HCT116 (cell line): ENCODE measurements at regions not wholly inside any gene's neighbourhood (a gene's known extent, or its start where the extent isn't known, plus 50 kb on each side); places are given as distances from the start of the nearest gene placed in this dataset.

Source experiments
- ATAC-seq: fragments of 200-7000 bp; cut with Tn5 transposase; 2 replicates; pipeline ENCODE4 v1.9.1; 2020; ENCODE audit warnings: mild to moderate bottlenecking, moderate library complexity
- BruUV-seq: library from RNA; stranded (reverse); fragments of 400-500 nt; replicated peaks from 2 replicates; lab custom pipeline; 2021; lab: Mats Ljungman, UMichigan
- CTCF ChIA-PET: fragments of 300-600 bp; sonication (Branson Sonifier 250); formaldehyde crosslinking; loops from one replicate; lab custom pipeline; 2021; ENCODE audit warnings: antibody characterized with exemption; lab: Charles Lee
- POLR2A ChIA-PET: fragments of 300-600, 350-600 bp; sonication (Branson Sonifier 250); formaldehyde crosslinking; loops from one replicate; lab custom pipeline; 2021; ENCODE audit warnings: antibody characterized with exemption; lab: Charles Lee
- RAD21 ChIA-PET, 2 experiments: fragments of 300-600 bp; sonication (Branson Sonifier 250); formaldehyde crosslinking; loops; one replicate each; lab custom pipeline; 2023; ENCODE audit warnings: low total read pairs in 2 of 2; ENCODE audit not compliant: uncharacterized antibody in 2 of 2, unreplicated experiment in 2 of 2, low non-redundant PET in 1 of 2; lab: Charles Lee
- DNase-seq: peaks from one replicate; pipeline ENCODE4 v3.0.0-alpha.2; 2010; ENCODE audit warnings: low read depth, low spot score
- H2AFZ ChIP-seq: fragments of 200-600 bp; shearing (Covaris generic), sonication (generic); 2 replicates; pipeline ENCODE4 v1.6.1; 2017; ENCODE audit warnings: low read depth, mixed run types, mixed read lengths, antibody characterized with exemption, low read length; ENCODE audit not compliant: poor library complexity, severe bottlenecking
- H3K27ac ChIP-seq: 2 replicates; pipeline ENCODE4 v1.5.1; 2012; ENCODE audit warnings: low read depth, low read length
- H3K27me3 ChIP-seq: fragments of 200-600 bp; sonication (generic); 2 replicates; pipeline ENCODE4 v1.6.1; 2016; ENCODE audit warnings: mixed run types, low read length, mixed read lengths; ENCODE audit not compliant: insufficient read depth
- H3K36me3 ChIP-seq, 2 experiments: fragments of 200-500 bp in 1 of 2; fragments of 200-600 bp in 1 of 2; sonication (Bioruptor generic) in 1 of 2; sonication (generic) in 1 of 2; 2 replicates each; pipeline versions ENCODE4 v1.5.1 to v1.6.1; 2014 to 2016; ENCODE audit warnings: low read length in 2 of 2, inconsistent platforms in 1 of 2, mixed read lengths in 1 of 2, mixed run types in 1 of 2; ENCODE audit not compliant: insufficient read depth in 2 of 2, control insufficient read depth in 1 of 2
- H3K4me1 ChIP-seq, 2 experiments: fragments of 200-600 bp in 1 of 2; sonication (generic) in 1 of 2; 2 replicates each; pipeline versions ENCODE4 v1.5.1 to v1.6.1; 2012 to 2017; ENCODE audit warnings: low read length in 2 of 2, inconsistent platforms in 1 of 2, mild to moderate bottlenecking in 1 of 2, mixed read lengths in 1 of 2, mixed run types in 1 of 2, moderate library complexity in 1 of 2; ENCODE audit not compliant: insufficient read depth in 2 of 2, control insufficient read depth in 1 of 2
- H3K4me2 ChIP-seq: fragments of 200-600 bp; sonication (generic); 2 replicates; pipeline ENCODE4 v1.6.1; 2017; ENCODE audit warnings: mixed run types, low read length, mixed read lengths
- H3K4me3 ChIP-seq, 2 experiments: fragments of 200-600 bp in 1 of 2; sonication (generic) in 1 of 2; replicated peaks in 1 of 2; 2 replicates each; pipeline ENCODE4 v1.5.1; 2011 to 2016; ENCODE audit warnings: low read length in 2 of 2, control low read depth in 1 of 2, low read depth in 1 of 2, mild to moderate bottlenecking in 1 of 2, mixed read lengths in 1 of 2, mixed run types in 1 of 2
- H3K79me2 ChIP-seq: fragments of 200-600 bp; sonication (generic); 2 replicates; pipeline ENCODE4 v1.6.1; 2017; ENCODE audit warnings: mild to moderate bottlenecking, mixed run types, low read length, moderate library complexity, mixed read lengths; ENCODE audit not compliant: insufficient read depth
- H3K9ac ChIP-seq: fragments of 200-600 bp; sonication (generic); 2 replicates; pipeline ENCODE4 v1.6.1; 2016; ENCODE audit warnings: low read length, mixed read lengths
- H3K9me2 ChIP-seq: fragments of 200-600 bp; sonication (generic), shearing (Covaris generic); 2 replicates; pipeline ENCODE4 v1.6.1; 2017; ENCODE audit warnings: mixed run types, mild to moderate bottlenecking, moderate library complexity; ENCODE audit not compliant: insufficient read depth
- H3K9me3 ChIP-seq, 2 experiments: fragments of 200-500 bp in 1 of 2; fragments of 200-600 bp in 1 of 2; sonication (Bioruptor generic) in 1 of 2; sonication (generic) in 1 of 2; 2 replicates each; pipeline ENCODE4 v1.6.1; 2014 to 2017; ENCODE audit warnings: low read length in 2 of 2, mixed read lengths in 2 of 2, inconsistent platforms in 1 of 2, low read depth in 1 of 2, mild to moderate bottlenecking in 1 of 2, mixed run types in 1 of 2, moderate library complexity in 1 of 2; ENCODE audit not compliant: control insufficient read depth in 1 of 2, insufficient read depth in 1 of 2
- H4K20me1 ChIP-seq: fragments of 200-600 bp; sonication (generic), shearing (Covaris generic); 2 replicates; pipeline ENCODE4 v1.6.1; 2017; ENCODE audit warnings: mixed run types, mild to moderate bottlenecking, moderate library complexity; ENCODE audit not compliant: insufficient read depth
- CBX3 ChIP-seq: IDR thresholded peaks from 2 replicates; pipeline ENCODE4 v1.6.1; 2012; ENCODE audit warnings: low read depth
- EZH2phosphoT487 ChIP-seq: fragments of 200-600 bp; IDR thresholded peaks from 2 replicates; pipeline ENCODE4 v1.6.1; 2018; ENCODE audit warnings: antibody characterized with exemption, borderline replicate concordance
- REST ChIP-seq: IDR thresholded peaks from 2 replicates; pipeline ENCODE4 v1.6.1; 2012; ENCODE audit warnings: low read depth
- SIN3A ChIP-seq: IDR thresholded peaks from 2 replicates; pipeline ENCODE4 v1.6.1; 2012; ENCODE audit warnings: low read depth
- intact Hi-C: fragments of 100-400 bp; cut with micrococcal nuclease; formaldehyde crosslinking; loops from 2 replicates; pipeline ENCODE4 v1.10.0; 2022
- TF ChIP-seq, protein P1 (sequence below): IDR thresholded peaks from 2 replicates; pipeline ENCODE4 v1.6.1; 2012
- TF ChIP-seq, protein P2 (sequence below): IDR thresholded peaks from 2 replicates; pipeline ENCODE4 v1.6.1; 2011; ENCODE audit warnings: mild to moderate bottlenecking, low read length, moderate library complexity; ENCODE audit not compliant: insufficient replicate concordance; ENCODE audit errors: extremely low read depth

DNA sequence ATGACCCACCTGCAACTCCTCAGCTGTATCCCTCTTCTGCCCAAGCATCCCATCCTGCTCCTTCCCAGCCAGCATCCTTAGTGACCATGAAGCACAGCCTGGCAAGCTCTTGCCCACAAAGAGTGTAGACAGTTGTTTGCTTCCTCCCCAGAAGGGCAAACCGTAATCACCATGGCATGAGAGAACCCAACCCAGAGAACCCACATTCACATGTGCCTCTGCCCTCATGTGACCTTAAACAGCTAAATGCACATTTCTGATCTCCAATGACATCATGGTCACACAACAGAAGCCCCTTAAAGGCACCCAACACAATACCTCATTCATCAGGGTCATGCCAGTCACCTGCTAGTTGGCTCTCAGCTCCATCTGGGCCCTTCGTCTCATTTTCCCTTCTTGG, 162.8 kb upstream of the CDYL start:
- no peak for ATAC-seq
- no peaks in the 10 kb centered on the region for H3K79me2 ChIP-seq
- ChIA-PET CTCF (no interaction called here), POLR2A (no interaction called here), RAD21 (no interaction called here)
- DNase-seq, result no peak
- H4K20me1 ChIP-seq, result no peaks in the 10 kb centered on the region
- no TSS peak for BruUV-seq
- no peak overlapping the region for H3K27ac ChIP-seq
- H3K4me1 ChIP-seq, result no peaks in the 10 kb centered on the region
- H3K27me3 ChIP-seq, result peaks cover 23% of the 10 kb centered on the region; the same call in 1 of the 2 replicates
- no peak overlapping the region for H2AFZ ChIP-seq
- H3K9ac ChIP-seq, result no peak overlapping the region
- no peaks in the 10 kb centered on the region for H3K9me2 ChIP-seq
- intact Hi-C loops, result no loop called here
- H3K4me3 ChIP-seq, result no peak overlapping the region
- TF ChIP-seq REST (no peak), CBX3 (no peak), EZH2phosphoT487 (no peak), SIN3A (no peak)
- TF ChIP-seq, protein P1, sequence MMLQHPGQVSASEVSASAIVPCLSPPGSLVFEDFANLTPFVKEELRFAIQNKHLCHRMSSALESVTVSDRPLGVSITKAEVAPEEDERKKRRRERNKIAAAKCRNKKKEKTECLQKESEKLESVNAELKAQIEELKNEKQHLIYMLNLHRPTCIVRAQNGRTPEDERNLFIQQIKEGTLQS, result no peak
- TF ChIP-seq, protein P2, sequence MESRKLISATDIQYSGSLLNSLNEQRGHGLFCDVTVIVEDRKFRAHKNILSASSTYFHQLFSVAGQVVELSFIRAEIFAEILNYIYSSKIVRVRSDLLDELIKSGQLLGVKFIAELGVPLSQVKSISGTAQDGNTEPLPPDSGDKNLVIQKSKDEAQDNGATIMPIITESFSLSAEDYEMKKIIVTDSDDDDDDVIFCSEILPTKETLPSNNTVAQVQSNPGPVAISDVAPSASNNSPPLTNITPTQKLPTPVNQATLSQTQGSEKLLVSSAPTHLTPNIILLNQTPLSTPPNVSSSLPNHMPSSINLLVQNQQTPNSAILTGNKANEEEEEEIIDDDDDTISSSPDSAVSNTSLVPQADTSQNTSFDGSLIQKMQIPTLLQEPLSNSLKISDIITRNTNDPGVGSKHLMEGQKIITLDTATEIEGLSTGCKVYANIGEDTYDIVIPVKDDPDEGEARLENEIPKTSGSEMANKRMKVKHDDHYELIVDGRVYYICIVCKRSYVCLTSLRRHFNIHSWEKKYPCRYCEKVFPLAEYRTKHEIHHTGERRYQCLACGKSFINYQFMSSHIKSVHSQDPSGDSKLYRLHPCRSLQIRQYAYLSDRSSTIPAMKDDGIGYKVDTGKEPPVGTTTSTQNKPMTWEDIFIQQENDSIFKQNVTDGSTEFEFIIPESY, result no peak
- no peaks in the 10 kb centered on the region for H3K36me3 ChIP-seq
- no peak overlapping the region for H3K4me2 ChIP-seq
- H3K9me3 ChIP-seq, result no peaks in the 10 kb centered on the region
